Breast epithelium (tissue), 4 donors: ENCODE measurements at regions not wholly inside any gene's neighbourhood (a gene's known extent, or its start where the extent isn't known, plus 50 kb on each side); places are given as distances from the start of the nearest gene placed in this dataset.

Experiments
- DNase-seq, 2 donors: peaks; one replicate each; pipeline ENCODE4 v3.0.0-alpha.2; 2019; ENCODE audit warnings: low spot score in 2 of 2
- H3K27ac ChIP-seq, 2 donors: fragments of 200-600 bp; sonication (generic) in 1 of 2; one replicate each; pipeline ENCODE4 v1.5.1; 2016 to 2019; ENCODE audit warnings: mild to moderate bottlenecking in 1 of 2
- H3K27me3 ChIP-seq, 2 donors: fragments of 200-600 bp; sonication (generic) in 1 of 2; one replicate each; pipeline versions ENCODE4 v1.5.1 to v1.6.0; 2017 to 2019; ENCODE audit warnings: control low read depth in 1 of 2, mild to moderate bottlenecking in 1 of 2
- H3K36me3 ChIP-seq: fragments of 200-600 bp; one replicate; pipeline ENCODE4 v1.5.1; 2019
- H3K4me1 ChIP-seq, 2 donors: fragments of 200-600 bp; sonication (generic); one replicate each; pipeline ENCODE4 v1.5.1; 2016 to 2019; ENCODE audit warnings: control low read depth in 1 of 2
- H3K4me3 ChIP-seq, 3 donors: fragments of 200-600 bp; sonication (generic); 1 replicate in 2 of 3; 2 replicates in 1 of 3; pipeline ENCODE4 v1.5.1; 2016 to 2019; ENCODE audit warnings: mild to moderate bottlenecking in 3 of 3, moderate library complexity in 2 of 3
- H3K9me3 ChIP-seq, 2 donors: fragments of 200-600 bp; sonication (generic) in 1 of 2; one replicate each; pipeline ENCODE4 v1.5.1; 2016 to 2019; ENCODE audit warnings: control low read depth in 1 of 2
- CTCF ChIP-seq, 3 donors: fragments of 450-650 bp; IDR thresholded peaks; one replicate each; pipeline ENCODE4 v1.5.1; 2016 to 2017; ENCODE audit warnings: antibody characterized with exemption in 3 of 3, mild to moderate bottlenecking in 3 of 3, moderate library complexity in 3 of 3
- POLR2A ChIP-seq: fragments of 450-650 bp; IDR thresholded peaks from one replicate; pipeline ENCODE4 v1.6.1; 2016; ENCODE audit warnings: antibody characterized with exemption, mild to moderate bottlenecking, moderate library complexity
- POLR2AphosphoS5 ChIP-seq, 3 donors: sonication (generic); formaldehyde crosslinking; IDR thresholded peaks; one replicate each; pipeline ENCODE4 v1.6.1; 2017; ENCODE audit warnings: antibody characterized with exemption in 3 of 3
- intact Hi-C: fragments of 100-400 bp; cut with DNase I; formaldehyde crosslinking; loops from one replicate; pipeline ENCODE4 v1.15.1; 2023; ENCODE audit warnings: low total_unique reads

GRCh38 chr4:167918077-167918476, 174.3 kb upstream of the ANXA10 start:
- Histone ChIP-seq H3K27me3 (no peaks in the 10 kb centered on the region), H3K4me3 (no peak overlapping the region), H3K27ac (no peak overlapping the region), H3K36me3 (no peaks in the 10 kb centered on the region), H3K4me1 (no peaks in the 10 kb centered on the region), H3K9me3 (peaks cover 7 to 10% of the 10 kb centered on the region in 2 donors)
- intact Hi-C loops, result no loop called here
- TF ChIP-seq POLR2A, result no peak
- no peak for TF ChIP-seq POLR2AphosphoS5 (IDR thresholded peaks at IDR 0.05)
- no peak for TF ChIP-seq CTCF (IDR thresholded peaks at IDR 0.05)
- DNase-seq, result no peak

GRCh38 chr4:167930166-167930565, 162.2 kb upstream of the ANXA10 start:
- TF ChIP-seq POLR2A (no peak), CTCF (IDR thresholded peaks at IDR 0.05) (no peak), POLR2AphosphoS5 (IDR thresholded peaks at IDR 0.05) (no peak)
- Histone ChIP-seq H3K4me1 (no peaks in the 10 kb centered on the region), H3K36me3 (no peaks in the 10 kb centered on the region), H3K27me3 (no peaks in the 10 kb centered on the region), H3K4me3 (no peak overlapping the region), H3K9me3 (no peaks in the 10 kb centered on the region), H3K27ac (no peak overlapping the region)
- intact Hi-C loops, result no loop called here
- DNase-seq, result no peak

- no peaks in the 10 kb centered on the region for H3K27me3 ChIP-seq
- intact Hi-C loops, result no loop called here
- H3K4me1 ChIP-seq, result no peaks in the 10 kb centered on the region
- no peaks in the 10 kb centered on the region for H3K36me3 ChIP-seq
- TF ChIP-seq CTCF (IDR thresholded peaks at IDR 0.05), result no peak
- no peak for TF ChIP-seq POLR2AphosphoS5 (IDR thresholded peaks at IDR 0.05)
- no peak for TF ChIP-seq POLR2A
- no peak for DNase-seq
- H3K4me3 ChIP-seq, result no peak overlapping the region
- H3K9me3 ChIP-seq, result no peaks in the 10 kb centered on the region
- H3K27ac ChIP-seq, result no peak overlapping the region
Observed at GRCh38 chr4:167934216-167934615, 158.1 kb upstream of the ANXA10 start.

GRCh38 chr4:167939863-167940616, 152.3 kb upstream of the ANXA10 start:
- DNase-seq, result no peak
- Histone ChIP-seq H3K27me3 (no peaks in the 10 kb centered on the region), H3K4me1 (no peaks in the 10 kb centered on the region), H3K27ac (no peak overlapping the region), H3K4me3 (no peak overlapping the region), H3K36me3 (no peaks in the 10 kb centered on the region), H3K9me3 (no peaks in the 10 kb centered on the region)
- intact Hi-C loops, result no loop called here
- TF ChIP-seq CTCF (IDR thresholded peaks at IDR 0.05), result no peak
- TF ChIP-seq POLR2A, result no peak
- no peak for TF ChIP-seq POLR2AphosphoS5 (IDR thresholded peaks at IDR 0.05)

- Histone ChIP-seq H3K27me3 (no peaks in the 10 kb centered on the region), H3K36me3 (no peaks in the 10 kb centered on the region), H3K9me3 (no peaks in the 10 kb centered on the region), H3K4me3 (no peak overlapping the region), H3K4me1 (no peaks in the 10 kb centered on the region), H3K27ac (no peak overlapping the region)
- DNase-seq, result no peak
- intact Hi-C loops, result no loop called here
- TF ChIP-seq POLR2A (no peak), POLR2AphosphoS5 (IDR thresholded peaks at IDR 0.05) (no peak), CTCF (IDR thresholded peaks at IDR 0.05) (no peak)
Observed at GRCh38 chr4:167943872-167944505, 148.3 kb upstream of the ANXA10 start.
